GM18502 (cell line): ENCODE measurements at regions not wholly inside any gene's neighbourhood (a gene's known extent, or its start where the extent isn't known, plus 50 kb on each side); places are given as distances from the start of the nearest gene placed in this dataset.

Source experiments
- ATAC-seq: cut with Tn5 transposase; IDR thresholded peaks from one replicate; pipeline ENCODE4 v1.9.1; 2021; ENCODE audit warnings: mild to moderate bottlenecking; ENCODE audit not compliant: unreplicated experiment, poor library complexity

DNA sequence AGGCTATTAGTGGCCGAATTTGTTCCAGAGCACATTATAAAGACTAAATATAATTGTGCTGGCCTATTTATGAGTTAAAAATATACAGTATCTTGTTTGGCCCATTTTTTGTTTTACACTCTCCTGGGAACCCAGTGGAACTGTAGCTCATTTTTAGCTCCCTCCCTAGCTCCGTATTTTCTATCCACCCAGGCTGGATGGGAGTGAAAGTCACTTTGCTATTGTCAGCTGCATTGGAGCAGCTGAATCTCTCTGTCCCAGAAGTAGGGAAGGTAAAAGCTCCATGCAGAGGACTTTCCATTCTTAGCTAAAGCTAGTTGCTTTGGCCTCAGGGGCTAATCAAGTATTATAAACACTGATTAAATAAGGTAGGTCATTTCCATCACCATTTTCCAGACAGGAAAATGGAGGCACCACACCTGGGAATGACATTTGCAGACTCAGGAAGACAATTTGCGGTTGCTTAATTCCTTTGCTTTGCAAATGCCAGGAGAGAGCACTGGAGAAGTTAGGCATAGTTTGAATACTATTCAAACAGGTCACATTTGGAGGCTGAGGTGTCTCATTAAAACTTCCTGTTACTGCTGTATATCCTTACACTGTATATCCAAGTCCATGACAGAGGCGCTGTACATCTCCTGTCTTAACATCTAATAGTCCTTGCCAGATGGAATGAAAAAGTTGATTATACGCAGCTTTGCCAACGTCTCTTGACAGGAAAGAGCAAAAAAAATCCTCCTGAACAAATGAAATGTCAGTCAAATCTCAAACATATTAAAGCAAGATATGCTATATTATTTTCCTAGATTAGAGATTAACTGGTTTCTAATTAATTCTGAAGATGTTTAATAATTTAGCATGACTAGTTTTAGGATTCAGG, 338.1 kb upstream of the KIRREL3 start:
- no peak for ATAC-seq

DNA sequence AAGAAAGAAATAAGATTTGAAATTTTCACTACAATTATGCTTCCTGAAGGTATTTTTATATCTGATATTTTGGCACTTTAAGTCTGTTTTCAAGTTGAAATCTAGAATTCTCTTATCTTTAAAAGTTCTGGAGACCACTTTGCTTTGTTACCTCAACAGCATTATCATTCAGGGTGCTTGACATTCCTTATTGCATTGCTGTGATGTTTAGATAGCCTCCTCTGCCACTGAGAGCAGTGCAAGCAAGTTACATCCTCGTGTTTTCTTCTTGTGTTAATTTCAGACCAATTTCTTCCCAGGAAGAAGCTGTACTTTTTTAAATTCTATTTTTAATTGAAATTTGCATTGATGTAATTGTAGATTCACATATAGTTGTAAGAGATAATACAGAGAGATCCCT, 333.9 kb upstream of the KIRREL3 start:
- ATAC-seq, result no peak

DNA sequence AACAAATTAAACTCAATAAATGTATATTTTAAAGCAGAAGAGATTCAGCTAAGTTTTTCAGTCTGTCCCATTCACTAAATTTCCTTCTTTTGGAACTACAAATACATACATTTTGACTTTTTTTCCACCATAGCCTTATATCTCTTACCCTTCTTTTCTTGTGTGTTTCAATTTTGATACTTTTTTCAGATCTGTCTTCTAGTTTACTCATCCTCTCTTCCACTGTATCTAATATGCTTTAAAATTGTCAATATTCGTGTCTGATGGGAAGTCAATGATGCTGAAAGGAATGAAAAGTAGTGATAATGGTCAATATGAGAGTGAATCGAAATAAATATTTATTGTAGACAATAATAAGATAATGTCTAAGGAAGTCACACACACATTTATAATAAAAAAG, 332.3 kb upstream of the KIRREL3 start:
- no peak for ATAC-seq

DNA sequence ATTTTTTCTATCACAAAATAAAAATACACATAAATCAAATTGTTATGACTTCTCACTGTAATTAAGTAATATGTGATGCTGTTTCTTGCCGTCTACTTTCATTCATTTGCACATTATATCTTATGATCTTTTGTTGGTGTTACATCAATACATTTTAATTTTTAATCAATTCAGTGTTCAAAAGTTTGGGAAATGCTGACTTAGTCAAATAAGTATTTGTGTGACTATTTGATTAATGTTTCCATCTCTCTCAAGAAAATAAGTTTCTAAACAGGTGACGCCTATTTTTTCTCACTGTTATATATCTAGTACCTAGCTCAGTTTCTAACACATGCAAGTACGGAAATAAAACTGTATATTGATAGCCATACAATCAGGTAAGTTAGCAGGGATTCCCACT, 329.5 kb upstream of the KIRREL3 start:
- ATAC-seq, result no peak

DNA sequence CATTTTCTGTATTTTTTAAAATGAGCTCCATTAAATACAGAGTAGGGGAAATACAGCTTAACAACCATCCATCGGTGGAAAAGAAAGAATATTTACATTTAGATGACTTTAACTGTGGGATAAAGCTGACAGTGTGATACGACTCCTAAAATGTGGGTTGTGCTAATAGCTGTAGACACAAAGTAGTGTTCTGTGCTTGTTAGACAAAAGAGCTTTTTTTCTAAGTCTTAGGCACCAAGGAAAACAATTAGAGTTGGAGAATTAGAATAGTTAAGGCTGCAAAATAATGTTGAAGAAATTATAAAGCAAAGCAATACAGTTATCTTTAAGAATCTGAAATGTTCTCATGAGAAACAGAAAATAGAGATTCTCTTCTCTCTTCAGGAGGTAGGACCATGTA, 307.7 kb upstream of the KIRREL3 start:
- ATAC-seq, result no peak

DNA sequence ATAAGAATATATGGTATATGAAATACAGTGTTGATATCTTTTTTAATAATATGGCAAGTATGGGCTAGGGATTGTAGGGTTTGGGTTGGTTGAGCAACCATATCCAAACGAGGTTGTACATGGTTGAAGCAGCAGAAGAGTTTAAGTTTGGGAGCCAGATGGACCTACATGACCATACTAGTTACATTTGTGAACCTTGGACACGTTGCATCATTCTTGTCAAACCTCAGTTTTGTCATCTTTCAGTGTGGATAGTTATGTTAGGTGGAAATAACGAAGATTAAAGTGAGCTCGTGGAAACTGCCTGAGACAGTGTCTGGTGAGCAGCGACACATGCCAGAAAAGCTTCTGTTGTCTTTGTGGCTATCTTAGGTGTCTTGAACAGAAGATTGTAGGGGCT, 307.1 kb upstream of the KIRREL3 start:
- ATAC-seq, result no peak

DNA sequence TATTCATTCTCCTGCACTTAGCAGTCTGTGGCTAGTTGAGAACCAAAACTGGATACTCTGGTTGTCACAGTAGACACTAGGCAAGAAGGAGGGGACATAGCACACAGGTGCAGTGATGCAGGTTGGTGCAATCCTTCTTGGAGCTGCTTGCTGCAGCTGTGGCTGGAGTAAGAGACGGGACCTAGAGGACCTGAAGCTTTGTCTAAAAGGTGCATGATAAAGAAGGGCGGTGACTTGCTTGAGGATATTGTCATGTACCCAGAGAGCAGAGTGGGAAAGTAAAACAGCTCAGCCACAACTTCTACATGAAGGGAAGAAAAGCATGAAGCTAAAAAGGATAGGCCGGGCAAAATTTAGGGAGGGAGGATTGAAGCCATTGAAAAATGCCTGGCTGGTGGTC, 304.1 kb upstream of the KIRREL3 start:
- no peak for ATAC-seq

DNA sequence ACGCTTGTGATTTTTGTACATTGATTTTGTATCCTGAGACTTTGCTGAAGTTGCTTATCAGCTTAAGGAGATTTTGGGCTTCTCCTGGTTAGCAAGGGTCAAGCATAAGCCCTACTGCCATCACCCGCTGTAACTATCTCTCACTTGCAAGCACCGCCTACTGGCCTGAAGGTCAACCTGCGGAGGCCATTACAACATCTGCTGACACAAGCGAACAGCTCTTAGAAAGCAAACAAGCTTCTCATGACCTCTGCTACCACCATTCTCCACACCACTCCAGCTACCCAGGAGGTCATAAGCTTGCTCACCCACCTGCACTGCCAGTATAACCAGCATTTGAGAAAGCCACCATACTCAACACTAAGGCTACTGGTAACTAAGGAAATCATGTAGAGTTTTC, 288.4 kb upstream of the KIRREL3 start:
- no peak for ATAC-seq

DNA sequence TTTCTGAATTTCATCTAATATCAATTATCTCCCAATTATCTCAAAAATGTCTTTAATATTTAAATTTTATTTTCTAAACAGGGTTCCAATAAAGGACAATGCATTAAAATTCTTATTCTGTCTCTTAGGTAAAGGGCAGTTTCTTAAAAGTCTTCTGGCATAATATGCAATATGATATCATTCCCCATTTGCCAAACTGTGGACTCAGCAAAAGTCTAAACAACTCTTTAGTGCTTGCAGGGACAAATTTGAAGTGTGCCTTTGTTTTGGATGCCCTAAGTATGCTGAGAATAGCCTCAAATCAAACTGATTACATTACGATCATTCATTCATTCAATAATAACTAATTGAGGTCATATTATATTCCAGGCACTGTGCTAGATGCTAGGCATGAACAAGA, 281.0 kb upstream of the KIRREL3 start:
- ATAC-seq, result no peak

DNA sequence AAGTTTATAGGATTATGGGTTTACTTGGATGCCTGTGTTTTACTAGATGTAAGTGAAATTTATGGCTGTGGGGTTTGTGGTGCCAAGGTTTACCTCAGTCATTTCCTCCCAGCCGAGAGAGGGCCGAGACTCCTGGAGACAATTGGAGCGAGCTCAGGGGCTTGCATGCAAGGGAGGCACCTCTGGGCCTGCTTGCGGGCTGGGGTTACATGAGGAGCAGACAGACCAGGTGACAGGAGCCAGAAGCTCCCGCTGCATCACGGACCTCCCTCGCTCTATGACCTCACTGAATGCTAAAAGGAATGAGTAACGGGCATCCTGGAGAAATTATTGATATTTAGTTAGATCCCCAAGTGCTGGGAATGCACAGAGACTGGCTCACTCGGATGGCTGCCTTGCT, 275.2 kb upstream of the KIRREL3 start:
- ATAC-seq, result no peak

DNA sequence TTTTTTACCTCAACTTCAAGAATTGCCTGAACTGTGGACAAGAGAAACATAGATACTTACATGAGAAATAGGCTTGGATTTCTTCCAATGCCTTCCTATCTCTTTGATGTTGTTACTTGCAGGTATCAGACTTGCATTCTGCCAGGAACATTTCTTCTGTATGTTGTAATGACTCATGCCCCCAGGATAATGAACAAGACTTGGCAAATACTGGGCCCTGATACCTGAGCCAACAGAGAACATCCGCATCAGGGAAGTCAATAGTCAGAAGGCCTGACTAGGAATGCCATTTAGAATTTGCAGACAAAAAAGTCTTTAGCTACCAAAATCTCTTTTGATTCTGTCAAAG, 273.7 kb upstream of the KIRREL3 start:
- ATAC-seq, result no peak

DNA sequence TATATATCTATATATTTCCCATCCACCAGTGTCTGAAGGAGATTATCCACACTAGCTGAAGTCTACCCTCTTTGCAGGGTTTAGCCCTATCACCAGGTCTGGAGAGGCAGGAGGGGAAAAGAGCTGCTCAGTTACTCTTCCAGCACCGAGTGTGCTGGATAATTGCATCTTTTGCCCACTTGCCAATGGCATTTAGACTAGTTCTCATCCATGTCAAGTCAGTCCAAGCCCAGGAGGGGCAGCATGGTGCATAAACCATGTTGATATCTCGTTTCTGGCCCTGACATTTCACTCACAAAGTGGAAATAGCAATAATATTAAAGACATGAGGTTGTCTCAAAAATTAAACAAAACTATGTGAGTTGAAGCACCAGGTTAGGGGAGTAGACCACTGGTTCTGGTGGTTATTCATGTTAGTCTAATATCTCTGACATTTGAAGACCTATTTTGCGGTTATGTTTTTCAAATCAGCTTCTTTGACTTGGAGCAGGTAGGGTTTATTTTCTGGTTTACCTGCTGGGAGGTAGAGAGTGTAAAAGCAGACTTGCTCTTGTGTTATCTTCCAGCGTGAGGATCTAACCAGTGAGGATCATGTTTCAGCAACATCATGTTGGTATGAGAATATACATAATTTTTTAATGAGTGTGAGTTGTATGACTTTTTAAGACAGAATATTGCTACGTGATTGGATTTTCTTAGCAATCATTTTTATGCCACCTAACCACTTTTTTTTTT, 273.2 kb upstream of the KIRREL3 start:
- ATAC-seq, result no peak

DNA sequence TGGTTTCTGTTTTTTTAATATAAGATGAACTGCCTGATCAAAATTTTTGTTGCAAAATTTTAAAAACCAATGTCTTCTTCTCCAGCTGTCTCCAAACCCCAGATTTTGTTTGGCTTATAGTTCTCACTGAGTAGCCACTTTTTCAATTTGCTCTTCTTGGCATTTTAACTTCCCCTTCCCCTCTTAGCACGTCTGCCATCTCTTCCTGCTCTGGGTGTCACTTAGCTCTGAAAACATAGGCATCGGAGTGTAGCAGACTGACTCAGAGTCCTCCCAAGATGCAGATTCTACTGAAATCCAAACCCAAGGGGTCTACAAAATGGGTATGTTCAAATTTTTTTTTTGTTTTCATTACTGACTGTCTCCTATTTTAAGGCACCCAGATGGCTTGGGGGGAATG, 270.3 kb upstream of the KIRREL3 start:
- ATAC-seq, result no peak

DNA sequence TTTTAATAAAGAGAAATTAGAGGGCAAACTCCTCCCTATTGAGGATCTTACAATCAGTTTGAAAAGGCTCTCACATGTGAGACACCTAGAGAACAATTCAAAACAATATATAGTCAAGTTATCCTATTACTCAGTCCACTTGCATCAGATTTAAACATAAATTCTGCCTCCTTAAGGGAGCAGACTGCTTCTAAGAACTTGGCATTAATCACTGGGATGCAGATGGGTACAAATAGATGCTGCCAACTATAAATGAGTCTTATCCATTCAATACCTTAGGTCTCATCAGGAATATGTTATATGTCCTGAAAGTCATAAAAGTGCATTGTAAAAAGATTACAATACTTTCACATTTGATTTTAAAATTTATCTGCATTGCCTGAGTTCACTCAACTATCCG, 269.3 kb upstream of the KIRREL3 start:
- no peak for ATAC-seq

DNA sequence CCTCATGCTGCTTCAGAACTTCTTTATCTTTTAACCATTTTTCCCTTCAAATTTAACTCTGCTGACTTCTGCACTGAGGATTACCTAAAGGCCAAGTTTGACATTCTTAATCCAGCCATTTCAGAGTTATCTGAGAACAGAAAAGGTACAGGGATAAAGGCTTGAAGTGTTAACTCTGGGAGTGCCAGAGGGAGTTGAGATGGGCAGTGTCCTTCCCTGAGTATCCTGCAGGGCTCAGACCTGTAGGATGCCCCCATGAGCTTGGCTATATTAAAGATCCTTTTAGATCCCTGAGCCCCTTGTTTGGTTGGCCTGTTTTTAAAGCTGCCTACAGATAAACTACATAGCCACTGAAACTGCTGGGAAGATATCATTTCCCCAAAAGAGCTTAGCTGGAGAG, 268.4 kb upstream of the KIRREL3 start:
- ATAC-seq, result no peak

DNA sequence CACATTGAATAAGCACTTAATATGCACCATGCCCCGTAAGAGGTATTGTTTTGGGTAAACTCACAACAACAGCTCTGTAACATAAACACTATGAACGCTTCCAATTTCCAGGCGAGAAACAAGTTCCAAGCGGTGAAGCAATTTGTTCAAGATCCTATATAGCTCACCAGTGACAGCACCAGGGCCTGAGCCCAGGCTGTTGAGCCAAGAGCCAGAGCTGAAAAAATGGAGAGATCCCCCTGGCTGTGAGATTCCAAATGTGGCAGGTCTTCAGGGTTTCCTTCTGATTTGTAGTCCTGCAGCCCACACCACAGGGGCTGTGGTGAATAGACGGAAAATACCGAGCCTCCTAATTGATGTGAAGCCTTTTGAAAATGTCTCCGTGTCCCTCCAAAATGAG, 268.0 kb upstream of the KIRREL3 start:
- no peak for ATAC-seq

DNA sequence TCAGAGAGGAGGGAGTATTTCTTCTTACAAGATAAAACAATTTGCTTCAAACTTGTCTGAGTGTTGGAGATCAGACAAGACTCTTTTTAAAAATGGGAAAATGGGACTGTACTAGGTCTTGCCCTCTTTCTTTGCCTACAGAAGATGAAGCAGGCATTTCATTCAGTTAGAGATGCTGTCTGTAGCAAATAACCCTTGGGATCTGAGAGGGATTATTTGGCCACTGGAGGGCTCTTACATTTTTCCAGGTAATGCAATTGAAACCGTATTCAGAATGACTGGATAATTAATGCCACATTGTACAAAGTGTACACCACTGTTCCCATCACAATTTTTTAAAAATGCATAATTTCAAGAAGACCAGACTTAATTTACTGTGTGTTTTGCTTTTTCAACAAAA, 258.5 kb upstream of the KIRREL3 start:
- ATAC-seq, result no peak

DNA sequence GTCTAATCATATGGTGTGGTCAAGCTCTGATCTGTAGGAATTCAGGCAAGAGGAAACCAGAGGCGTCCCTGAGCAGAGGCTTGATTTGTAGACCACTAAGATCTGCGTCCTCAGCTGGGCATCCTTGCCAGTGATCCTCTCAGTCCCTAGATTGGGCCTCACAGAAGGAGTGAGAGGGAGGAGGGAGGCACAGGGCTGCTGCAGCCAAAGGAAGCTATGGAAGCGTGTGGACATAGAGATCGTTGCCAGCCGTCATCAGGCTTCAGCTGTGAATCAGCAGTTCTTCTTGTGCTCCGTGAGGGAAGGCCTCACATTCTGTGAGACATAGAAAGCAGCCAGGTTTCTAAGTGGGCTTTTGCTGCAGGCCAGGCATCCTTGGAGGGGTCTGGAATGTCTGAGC, 254.6 kb upstream of the KIRREL3 start:
- ATAC-seq, result no peak

DNA sequence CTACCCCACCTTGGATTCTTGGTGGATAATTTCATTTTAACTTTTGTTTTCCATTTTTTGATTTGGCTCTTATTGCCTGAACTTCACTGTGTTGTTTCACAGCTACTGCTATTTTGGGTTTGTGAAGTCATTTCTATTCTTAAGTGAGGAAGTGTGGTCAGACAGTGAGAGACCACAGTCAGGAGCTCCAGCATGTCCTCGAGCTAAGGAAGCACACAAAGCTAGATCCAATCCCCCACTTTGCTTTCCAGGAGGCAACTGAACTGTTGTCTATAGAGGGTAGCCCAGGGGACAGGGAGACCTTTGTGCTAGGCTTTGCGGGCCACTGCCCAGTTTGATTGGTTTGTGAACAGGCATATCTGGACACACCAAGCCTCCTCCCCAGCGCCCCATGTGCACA, 251.8 kb upstream of the KIRREL3 start:
- peak; percentile 66 for ATAC-seq

DNA sequence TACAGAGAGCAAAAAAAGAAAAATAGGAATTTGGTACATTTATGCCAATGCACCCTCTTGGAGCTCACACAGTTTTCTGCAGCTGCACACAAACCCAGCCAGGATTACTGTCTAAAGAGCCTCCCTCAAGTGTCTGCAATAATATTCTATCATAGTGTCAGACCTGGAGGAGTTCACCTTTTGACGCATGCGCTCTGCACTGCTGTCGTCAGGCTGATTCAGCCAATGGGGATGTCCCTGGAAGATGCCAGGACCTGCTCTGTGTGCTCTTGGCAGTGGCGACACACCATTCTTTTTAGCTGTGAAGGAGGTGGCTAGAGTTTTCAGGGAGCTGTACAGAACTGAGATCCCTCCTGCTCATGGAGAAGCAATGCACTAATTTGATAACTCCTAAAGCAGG, 249.0 kb upstream of the KIRREL3 start:
- ATAC-seq, result no peak

DNA sequence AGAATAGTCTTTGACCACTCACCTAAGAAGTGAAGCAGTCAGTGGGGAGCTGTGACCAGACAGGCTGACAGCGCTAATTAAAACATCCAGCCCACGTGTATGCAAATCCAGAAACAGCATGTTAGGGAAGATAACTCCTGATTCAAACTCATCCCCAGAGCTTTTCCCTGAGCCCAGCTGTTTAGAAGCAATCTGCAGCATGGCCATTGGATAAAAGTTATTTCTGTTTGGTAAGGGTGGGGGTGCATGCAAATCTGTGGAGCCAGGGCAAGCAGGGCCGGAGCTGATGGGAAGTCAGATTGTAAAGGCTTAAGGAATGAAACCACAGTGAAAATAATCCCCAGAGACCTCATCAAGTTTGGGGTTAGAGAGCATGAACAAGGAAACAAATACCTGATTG, 247.9 kb upstream of the KIRREL3 start:
- no peak for ATAC-seq

DNA sequence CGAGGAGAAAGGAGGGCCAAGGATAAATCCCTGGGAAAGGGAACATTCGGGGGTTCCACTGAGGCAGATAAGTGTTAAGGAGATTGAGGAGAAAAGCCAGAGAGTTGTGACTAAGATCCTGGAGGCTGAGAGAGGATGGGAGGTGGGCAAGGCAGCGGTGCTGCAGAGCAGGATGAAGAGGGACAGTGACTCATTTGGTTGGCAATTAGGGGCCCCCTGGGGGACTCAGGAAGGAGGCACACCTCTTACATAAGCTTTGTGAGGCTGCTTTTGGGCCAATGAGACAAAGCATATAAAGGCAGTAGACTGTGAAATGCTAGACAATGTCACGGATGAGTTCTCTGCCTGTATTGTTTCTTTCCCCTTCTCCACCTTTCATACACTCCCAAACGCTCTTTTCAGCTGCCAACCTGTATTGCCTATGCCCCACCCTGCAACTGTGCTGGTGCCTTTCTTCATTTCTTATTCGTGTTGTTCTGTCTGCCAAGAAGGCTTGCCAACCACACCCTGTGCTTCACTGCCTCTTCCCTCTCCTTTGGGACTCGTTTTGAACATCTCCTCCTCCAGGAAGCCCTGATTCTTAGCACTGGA, 246.8 kb upstream of the KIRREL3 start:
- ATAC-seq, result no peak
